ENCODE measurements at regions not wholly inside any gene's neighbourhood (a gene's known extent, or its start where the extent isn't known, plus 50 kb on each side); places are given as distances from the start of the nearest gene placed in this dataset.

DNA sequence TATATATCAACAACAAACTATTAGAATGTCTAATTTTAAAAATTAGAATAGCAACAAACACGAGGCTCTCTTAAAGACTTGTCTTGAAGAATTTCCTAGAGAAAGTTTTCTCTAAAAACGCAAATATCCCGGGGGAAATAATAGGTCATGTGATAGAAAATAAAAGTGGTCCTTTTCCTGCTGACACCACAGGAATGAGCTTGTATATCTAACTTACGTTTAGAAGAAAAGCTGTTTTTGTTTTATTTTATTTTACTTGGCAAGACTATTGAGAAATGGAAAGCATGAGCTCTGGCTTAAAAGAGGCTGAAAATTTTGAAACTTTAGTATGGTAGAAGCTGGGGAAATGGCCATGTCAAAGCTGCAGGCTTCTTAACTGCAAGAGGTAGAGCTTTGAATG, 465.0 kb downstream of the AGTPBP1 start:
- TF ChIP-seq, protein P1, sequence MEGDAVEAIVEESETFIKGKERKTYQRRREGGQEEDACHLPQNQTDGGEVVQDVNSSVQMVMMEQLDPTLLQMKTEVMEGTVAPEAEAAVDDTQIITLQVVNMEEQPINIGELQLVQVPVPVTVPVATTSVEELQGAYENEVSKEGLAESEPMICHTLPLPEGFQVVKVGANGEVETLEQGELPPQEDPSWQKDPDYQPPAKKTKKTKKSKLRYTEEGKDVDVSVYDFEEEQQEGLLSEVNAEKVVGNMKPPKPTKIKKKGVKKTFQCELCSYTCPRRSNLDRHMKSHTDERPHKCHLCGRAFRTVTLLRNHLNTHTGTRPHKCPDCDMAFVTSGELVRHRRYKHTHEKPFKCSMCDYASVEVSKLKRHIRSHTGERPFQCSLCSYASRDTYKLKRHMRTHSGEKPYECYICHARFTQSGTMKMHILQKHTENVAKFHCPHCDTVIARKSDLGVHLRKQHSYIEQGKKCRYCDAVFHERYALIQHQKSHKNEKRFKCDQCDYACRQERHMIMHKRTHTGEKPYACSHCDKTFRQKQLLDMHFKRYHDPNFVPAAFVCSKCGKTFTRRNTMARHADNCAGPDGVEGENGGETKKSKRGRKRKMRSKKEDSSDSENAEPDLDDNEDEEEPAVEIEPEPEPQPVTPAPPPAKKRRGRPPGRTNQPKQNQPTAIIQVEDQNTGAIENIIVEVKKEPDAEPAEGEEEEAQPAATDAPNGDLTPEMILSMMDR (conservative IDR thresholded peaks at IDR 0.05; ENCODE audit: low read length) = no peak
- TF ChIP-seq EZH2phosphoT487 (IDR thresholded peaks at IDR 0.05; ENCODE audit: borderline replicate concordance, low read depth, low read length) = no peak
